WTC11 (cell line): ENCODE measurements at regions not wholly inside any gene's neighbourhood (a gene's known extent, or its start where the extent isn't known, plus 50 kb on each side); places are given as distances from the start of the nearest gene placed in this dataset.

Experiments used
- ATAC-seq: fragments of 200-7000 bp; cut with Tn5 transposase; 2 replicates; pipeline ENCODE4 v1.10.0; 2021; ENCODE audit warnings: mild to moderate bottlenecking, moderate library complexity
- CTCF ChIA-PET: fragments of 300-600 bp; sonication (Branson Sonifier 250); formaldehyde crosslinking; loops from one replicate; lab custom pipeline; 2021; ENCODE audit warnings: antibody characterized with exemption; lab: Charles Lee
- POLR2A ChIA-PET: fragments of 350-600 bp; sonication (Branson Sonifier 250); formaldehyde crosslinking; loops from one replicate; lab custom pipeline; 2021; ENCODE audit warnings: antibody characterized with exemption; lab: Charles Lee
- DNase-seq: peaks from one replicate; pipeline ENCODE4 v3.0.0; 2021; ENCODE audit warnings: low spot score
- H3K27ac Mint-ChIP-seq: 2 replicates; pipeline ENCODE4 v1.8.0; 2021; ENCODE audit warnings: mixed read lengths
- H3K27me3 Mint-ChIP-seq: 2 replicates; pipeline ENCODE4 v1.8.0; 2021; ENCODE audit warnings: low read depth, mild to moderate bottlenecking, moderate library complexity, mixed read lengths
- H3K36me3 Mint-ChIP-seq: 2 replicates; pipeline ENCODE4 v1.8.0; 2021; ENCODE audit warnings: mixed read lengths
- H3K4me1 Mint-ChIP-seq: 2 replicates; pipeline ENCODE4 v1.8.0; 2022; ENCODE audit warnings: mixed read lengths
- H3K4me3 Mint-ChIP-seq: 2 replicates; pipeline ENCODE4 v1.8.0; 2021; ENCODE audit warnings: mild to moderate bottlenecking, moderate library complexity, mixed read lengths
- H3K9me3 Mint-ChIP-seq: 2 replicates; pipeline ENCODE4 v1.8.0; 2021; ENCODE audit warnings: mixed read lengths
- CDX4 ChIP-seq: fragments of 250-450 bp; sonication (Bioruptor Pico); IDR thresholded peaks from 2 replicates; pipeline ENCODE4 v1.9.0; 2021; ENCODE audit warnings: moderate library complexity, mild to moderate bottlenecking, inconsistent platforms, borderline replicate concordance
- E2F1 ChIP-seq: sonication (generic); formaldehyde crosslinking; IDR thresholded peaks from 2 replicates; pipeline ENCODE4 v1.8.0; 2022; ENCODE audit warnings: mild to moderate bottlenecking, missing genetic modification reagents
- ELF4 ChIP-seq: sonication (generic); formaldehyde crosslinking; IDR thresholded peaks from 2 replicates; pipeline ENCODE4 v1.8.1; 2022; ENCODE audit warnings: low read depth, mild to moderate bottlenecking, moderate library complexity, missing genetic modification reagents
- EMX1 ChIP-seq: fragments of 250-450 bp; sonication (Bioruptor Pico); IDR thresholded peaks from 2 replicates; pipeline ENCODE4 v1.8.0; 2021; ENCODE audit warnings: mild to moderate bottlenecking
- FOXJ3 ChIP-seq: sonication (generic); formaldehyde crosslinking; IDR thresholded peaks from 2 replicates; pipeline ENCODE4 v1.9.0; 2021; ENCODE audit warnings: missing genetic modification reagents, mild to moderate bottlenecking, borderline replicate concordance
- FOXK1 ChIP-seq: sonication (generic); formaldehyde crosslinking; IDR thresholded peaks from 2 replicates; pipeline ENCODE4 v1.8.0; 2022; ENCODE audit warnings: mild to moderate bottlenecking, moderate library complexity, missing genetic modification reagents
- GRHL2 ChIP-seq: fragments of 250-450 bp; sonication (Bioruptor Pico); IDR thresholded peaks from 2 replicates; pipeline ENCODE4 v1.8.0; 2022; ENCODE audit warnings: mild to moderate bottlenecking, moderate library complexity; ENCODE audit not compliant: insufficient replicate concordance, severe bottlenecking
- HMGA2 ChIP-seq: fragments of 250-450 bp; sonication (Bioruptor Pico); IDR thresholded peaks from 2 replicates; pipeline ENCODE4 v1.4.0; 2021; ENCODE audit warnings: mild to moderate bottlenecking, moderate library complexity
- MLX ChIP-seq: sonication (generic); formaldehyde crosslinking; IDR thresholded peaks from 2 replicates; pipeline ENCODE4 v1.8.1; 2023; ENCODE audit warnings: mild to moderate bottlenecking, missing genetic modification reagents, moderate library complexity
- NR3C1 ChIP-seq: sonication (generic); formaldehyde crosslinking; conservative IDR thresholded peaks from 2 replicates; pipeline ENCODE4 v1.8.1; 2023; ENCODE audit warnings: low read depth, mild to moderate bottlenecking, missing genetic modification reagents
- RORB ChIP-seq: fragments of 250-450 bp; sonication (Bioruptor Pico); IDR thresholded peaks from 2 replicates; pipeline ENCODE4 v1.9.0; 2021; ENCODE audit warnings: mild to moderate bottlenecking
- SP1 ChIP-seq: sonication (generic); formaldehyde crosslinking; conservative IDR thresholded peaks from 2 replicates; pipeline ENCODE4 v1.8.1; 2022; ENCODE audit warnings: missing genetic modification reagents
- TCF7 ChIP-seq: sonication (generic); formaldehyde crosslinking; IDR thresholded peaks from 2 replicates; pipeline ENCODE4 v1.8.0; 2022; ENCODE audit warnings: mild to moderate bottlenecking, low read depth, missing genetic modification reagents, moderate library complexity
- TEAD4 ChIP-seq: sonication (generic); formaldehyde crosslinking; IDR thresholded peaks from 2 replicates; pipeline ENCODE4 v1.8.0; 2022; ENCODE audit warnings: mild to moderate bottlenecking, missing genetic modification reagents
- TP53 ChIP-seq: sonication (generic); formaldehyde crosslinking; IDR thresholded peaks from 2 replicates; pipeline ENCODE4 v1.8.1; 2023; ENCODE audit warnings: mild to moderate bottlenecking, missing genetic modification reagents
- ZBTB43 ChIP-seq: sonication (generic); formaldehyde crosslinking; IDR thresholded peaks from 2 replicates; pipeline ENCODE4 v1.8.1; 2023; ENCODE audit warnings: mild to moderate bottlenecking, missing genetic modification reagents
- ZNF263 ChIP-seq: sonication (generic); formaldehyde crosslinking; IDR thresholded peaks from 2 replicates; pipeline ENCODE4 v1.8.1; 2022; ENCODE audit warnings: low read depth, mild to moderate bottlenecking, moderate library complexity, missing genetic modification reagents
- ZNF317 ChIP-seq: sonication (generic); formaldehyde crosslinking; IDR thresholded peaks from 2 replicates; pipeline ENCODE4 v1.8.1; 2023; ENCODE audit warnings: low read depth, mild to moderate bottlenecking, moderate library complexity, missing genetic modification reagents, borderline replicate concordance
- ZNF396 ChIP-seq: fragments of 250-450 bp; sonication (Bioruptor Pico); IDR thresholded peaks from 2 replicates; pipeline ENCODE4 v1.8.0; 2021; ENCODE audit warnings: mild to moderate bottlenecking, moderate library complexity, borderline replicate concordance
- ZNF532 ChIP-seq: fragments of 250-450 bp; sonication (Bioruptor Pico); IDR thresholded peaks from 2 replicates; pipeline ENCODE4 v1.9.0; 2021; ENCODE audit warnings: mild to moderate bottlenecking, borderline replicate concordance
- TF ChIP-seq, protein P1 (sequence below): fragments of 250-450 bp; sonication (Bioruptor Pico); conservative IDR thresholded peaks from 2 replicates; pipeline ENCODE4 v1.9.0; 2021; ENCODE audit warnings: mild to moderate bottlenecking
- TF ChIP-seq, protein P2 (sequence below): fragments of 250-450 bp; sonication (Bioruptor Pico); IDR thresholded peaks from 2 replicates; pipeline ENCODE4 v2.1.2; 2022; ENCODE audit warnings: mild to moderate bottlenecking, moderate library complexity
- TF ChIP-seq, protein P3 (sequence below): sonication (generic); formaldehyde crosslinking; IDR thresholded peaks from 2 replicates; pipeline ENCODE4 v1.8.1; 2023; ENCODE audit warnings: mild to moderate bottlenecking, missing genetic modification reagents, moderate library complexity

GRCh38 chrX:9130031-9130430, 96.1 kb upstream of the FAM9B start (continued):
- TF ChIP-seq SP1 (no peak), HMGA2 (CRISPR knock-in tag) (no peak), ZNF396 (CRISPR knock-in tag) (no peak), RORB (CRISPR knock-in tag) (no peak), ELF4 (CRISPR knock-in tag) (no peak), FOXJ3 (CRISPR knock-in tag) (no peak)
- TF ChIP-seq, all 79 proteins: peak for 0

DNA sequence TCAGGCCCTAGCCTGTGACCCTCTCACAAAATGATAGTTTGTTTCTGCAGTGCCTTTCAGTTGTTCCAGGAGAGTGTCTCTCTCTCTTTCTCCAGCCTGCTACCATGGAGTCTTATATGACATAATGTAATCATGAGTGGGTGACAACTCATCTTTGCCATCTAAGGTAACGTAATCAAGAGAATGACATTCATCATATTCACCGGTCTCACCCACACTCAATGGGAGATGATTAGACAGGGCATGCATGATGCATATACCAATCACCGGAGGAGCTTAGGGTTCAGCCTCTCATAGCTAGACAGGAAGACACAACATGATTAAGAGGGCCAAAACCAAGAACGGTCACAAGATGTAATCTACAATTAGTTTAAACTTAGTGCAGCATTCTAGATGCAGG, 97.1 kb upstream of the FAM9B start:
- Mint-ChIP-seq H3K36me3 (peaks cover 10% of the 10 kb centered on the region), H3K27ac (no peak overlapping the region), H3K9me3 (peaks cover 13% of the 10 kb centered on the region), H3K4me3 (no peak overlapping the region), H3K4me1 (peaks cover 11% of the 10 kb centered on the region), H3K27me3 (no peaks in the 10 kb centered on the region)
- DNase-seq (no peak), ATAC-seq (no peak)
- TF ChIP-seq TEAD4 (CRISPR knock-in tag) = no peak
- TF ChIP-seq ZBTB43 (CRISPR knock-in tag) = no peak
- TF ChIP-seq, protein P1, sequence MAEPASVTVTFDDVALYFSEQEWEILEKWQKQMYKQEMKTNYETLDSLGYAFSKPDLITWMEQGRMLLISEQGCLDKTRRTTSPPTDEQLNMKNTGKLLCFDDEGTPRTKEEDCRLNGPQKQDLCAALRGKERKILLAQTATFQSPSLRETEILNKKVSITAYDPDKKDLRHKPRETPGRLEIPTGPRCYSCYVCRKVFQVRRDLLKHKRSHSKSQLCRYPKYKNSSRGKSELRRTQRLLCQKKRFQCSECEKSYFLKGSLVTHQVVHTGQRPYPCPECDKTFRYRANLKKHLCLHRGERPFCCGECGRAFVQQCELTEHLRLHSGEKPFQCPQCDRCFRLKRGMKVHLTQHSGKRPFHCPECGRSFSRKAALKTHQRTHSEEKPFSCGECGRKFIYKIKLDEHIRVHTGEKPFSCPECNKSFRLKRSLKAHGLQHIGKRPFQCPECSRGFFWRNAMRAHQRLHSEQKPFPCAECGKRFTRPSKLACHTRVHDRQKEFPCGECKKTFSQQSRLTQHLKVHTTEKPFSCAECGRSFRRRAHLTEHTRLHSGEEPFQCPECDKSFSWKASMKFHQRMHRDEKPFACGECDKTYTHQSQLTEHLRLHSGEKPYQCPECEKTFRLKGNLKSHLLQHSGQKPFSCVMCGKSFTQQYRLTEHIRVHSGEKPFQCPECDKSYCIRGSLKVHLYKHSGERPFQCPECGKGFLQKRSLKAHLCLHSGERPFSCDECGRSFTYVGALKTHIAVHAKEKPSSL (CRISPR knock-in tag) = no peak
- TF ChIP-seq MLX (CRISPR knock-in tag) = no peak
- TF ChIP-seq FOXJ3 (CRISPR knock-in tag) = no peak
- no peak for TF ChIP-seq ZNF532 (CRISPR knock-in tag)
- TF ChIP-seq, protein P2, sequence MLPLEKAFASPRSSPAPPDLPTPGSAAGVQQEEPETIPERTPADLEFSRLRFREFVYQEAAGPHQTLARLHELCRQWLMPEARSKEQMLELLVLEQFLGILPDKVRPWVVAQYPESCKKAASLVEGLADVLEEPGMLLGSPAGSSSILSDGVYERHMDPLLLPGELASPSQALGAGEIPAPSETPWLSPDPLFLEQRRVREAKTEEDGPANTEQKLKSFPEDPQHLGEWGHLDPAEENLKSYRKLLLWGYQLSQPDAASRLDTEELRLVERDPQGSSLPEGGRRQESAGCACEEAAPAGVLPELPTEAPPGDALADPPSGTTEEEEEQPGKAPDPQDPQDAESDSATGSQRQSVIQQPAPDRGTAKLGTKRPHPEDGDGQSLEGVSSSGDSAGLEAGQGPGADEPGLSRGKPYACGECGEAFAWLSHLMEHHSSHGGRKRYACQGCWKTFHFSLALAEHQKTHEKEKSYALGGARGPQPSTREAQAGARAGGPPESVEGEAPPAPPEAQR (CRISPR knock-in tag) = no peak
- TF ChIP-seq E2F1 (CRISPR knock-in tag) = no peak
- TF ChIP-seq GRHL2 = no peak
- TF ChIP-seq NR3C1 (CRISPR knock-in tag) = no peak
- TF ChIP-seq EMX1 (CRISPR knock-in tag) = no peak
- no peak for TF ChIP-seq ZNF263 (CRISPR knock-in tag)
- TF ChIP-seq FOXK1 (CRISPR knock-in tag) = no peak
- TF ChIP-seq CDX4 (CRISPR knock-in tag) = no peak
- no peak for TF ChIP-seq TP53 (CRISPR knock-in tag)
- TF ChIP-seq ZNF317 (CRISPR knock-in tag) = no peak
- TF ChIP-seq TCF7 (CRISPR knock-in tag) = no peak
- TF ChIP-seq, protein P3, sequence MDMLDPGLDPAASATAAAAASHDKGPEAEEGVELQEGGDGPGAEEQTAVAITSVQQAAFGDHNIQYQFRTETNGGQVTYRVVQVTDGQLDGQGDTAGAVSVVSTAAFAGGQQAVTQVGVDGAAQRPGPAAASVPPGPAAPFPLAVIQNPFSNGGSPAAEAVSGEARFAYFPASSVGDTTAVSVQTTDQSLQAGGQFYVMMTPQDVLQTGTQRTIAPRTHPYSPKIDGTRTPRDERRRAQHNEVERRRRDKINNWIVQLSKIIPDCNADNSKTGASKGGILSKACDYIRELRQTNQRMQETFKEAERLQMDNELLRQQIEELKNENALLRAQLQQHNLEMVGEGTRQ = no peak
- ChIA-PET POLR2A (no interaction called here), CTCF (no interaction called here)
